NCI-H526 (cell line): ENCODE measurements at regions not wholly inside any gene's neighbourhood (a gene's known extent, or its start where the extent isn't known, plus 50 kb on each side); places are given as distances from the start of the nearest gene placed in this dataset.

ENCODE experiments used
- DNase-seq, 2 experiments: peaks; one replicate each; lab custom pipeline; 2025; lab: John Stamatoyannopoulos, UW

GRCh38 chr21:39082656-39083376 lies 100.4 kb downstream of the PSMG1 start:
- peak; percentile 42 to 75 for DNase-seq

- DNase-seq, result no peak
Observed at GRCh38 chr21:39080366-39080765, 102.9 kb downstream of the PSMG1 start.

GRCh38 chr21:39079617-39080016 lies 103.6 kb downstream of the PSMG1 start:
- DNase-seq, result no peak

DNA sequence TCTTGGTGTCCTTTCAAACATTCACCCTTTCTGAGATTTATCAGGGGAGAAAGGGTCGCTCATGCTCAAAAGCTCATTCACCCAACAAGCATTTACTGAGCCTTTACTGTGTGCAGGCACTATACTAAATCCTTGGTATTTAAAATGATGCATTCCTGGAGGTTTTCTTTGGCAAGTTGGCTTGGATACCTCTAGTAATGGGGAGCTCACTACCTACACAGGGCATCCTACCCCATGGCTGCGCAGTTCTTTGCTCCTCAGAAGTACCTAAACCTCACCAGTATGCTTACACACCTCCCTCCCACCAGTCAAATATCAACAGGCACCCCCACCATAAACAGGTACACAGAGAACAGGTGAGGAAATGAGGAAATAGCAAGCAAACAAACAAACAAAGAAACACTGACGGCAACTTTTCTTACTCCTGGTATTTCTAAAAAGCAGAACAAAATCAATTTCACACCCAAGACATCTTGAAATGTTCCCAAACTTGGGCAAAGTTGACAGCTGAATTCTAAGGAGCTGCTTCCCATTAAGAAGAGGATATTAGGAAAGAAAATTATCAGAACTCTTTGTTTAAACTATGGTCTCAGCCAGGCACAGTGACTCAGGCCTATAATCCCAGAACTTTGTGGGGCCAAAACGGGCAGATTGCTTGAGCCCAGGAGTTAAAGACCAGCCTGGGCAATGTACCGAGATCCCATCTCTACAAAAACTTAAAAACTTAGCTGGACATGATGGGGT lies 104.8 kb downstream of the PSMG1 start:
- DNase-seq, result no peak

GRCh38 chr21:39077876-39078275 lies 105.4 kb downstream of the PSMG1 start:
- no peak for DNase-seq

- no peak for DNase-seq
Observed at GRCh38 chr21:39074508-39074907, 108.7 kb downstream of the PSMG1 start.

GRCh38 chr21:39073717-39074116 lies 109.5 kb downstream of the PSMG1 start:
- no peak for DNase-seq

GRCh38 chr21:39073063-39073462 lies 110.2 kb downstream of the PSMG1 start:
- DNase-seq, result no peak

DNA sequence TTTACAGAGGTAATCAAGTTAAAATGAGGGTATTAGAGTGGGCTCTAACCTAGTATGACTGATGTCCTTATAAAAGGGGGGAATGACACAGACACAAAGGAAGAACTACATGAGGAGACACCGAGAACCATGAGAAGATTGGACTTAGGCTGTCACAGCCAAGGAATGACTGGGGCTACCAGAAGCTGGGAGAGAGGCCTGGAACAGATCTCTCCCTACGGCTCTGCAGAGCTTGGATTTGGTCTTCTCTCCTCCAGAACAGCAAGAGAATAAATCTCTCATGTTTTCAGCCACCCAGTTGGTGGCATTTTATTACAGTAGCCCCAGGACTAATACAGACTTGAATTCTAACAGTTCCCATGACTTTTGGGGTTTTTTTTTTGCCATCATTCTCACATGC lies 110.8 kb downstream of the PSMG1 start:
- no peak for DNase-seq

GRCh38 chr21:39071623-39072214 lies 111.5 kb downstream of the PSMG1 start:
- DNase-seq, result peak; percentile 67 to 77

- peak in 1 of 2 experiments; percentile 19 for DNase-seq
Observed at GRCh38 chr21:39069856-39070255, 113.4 kb downstream of the PSMG1 start.

- no peak for DNase-seq
Observed at GRCh38 chr21:39066829-39067780, 116.1 kb downstream of the PSMG1 start.

- DNase-seq, result no peak
Observed at GRCh38 chr21:39065917-39066316, 117.3 kb downstream of the PSMG1 start.

- DNase-seq, result no peak
Observed at GRCh38 chr21:39064325-39065012, 118.8 kb downstream of the PSMG1 start.

DNA sequence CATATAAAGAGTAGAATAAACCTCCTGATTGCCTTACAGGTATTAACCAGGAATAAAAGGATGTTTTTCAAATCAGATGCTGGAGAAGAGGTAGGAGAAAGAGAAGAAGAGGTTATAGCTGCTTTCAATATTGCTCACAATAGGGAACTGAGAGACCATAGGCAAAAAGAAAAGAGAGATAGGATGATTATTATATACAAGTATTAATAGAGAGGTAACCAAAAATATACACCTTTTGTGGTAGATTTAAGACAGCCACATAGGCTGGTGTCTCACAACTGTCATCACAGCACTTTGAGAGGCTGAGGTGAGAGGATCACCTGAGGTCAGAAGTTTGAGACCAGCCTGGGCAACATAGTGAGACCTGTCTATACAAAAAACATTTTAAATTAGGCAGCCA lies 119.7 kb downstream of the PSMG1 start:
- DNase-seq, result no peak

- no peak for DNase-seq
Observed at GRCh38 chr21:39062196-39062595, 121.1 kb downstream of the PSMG1 start.

DNA sequence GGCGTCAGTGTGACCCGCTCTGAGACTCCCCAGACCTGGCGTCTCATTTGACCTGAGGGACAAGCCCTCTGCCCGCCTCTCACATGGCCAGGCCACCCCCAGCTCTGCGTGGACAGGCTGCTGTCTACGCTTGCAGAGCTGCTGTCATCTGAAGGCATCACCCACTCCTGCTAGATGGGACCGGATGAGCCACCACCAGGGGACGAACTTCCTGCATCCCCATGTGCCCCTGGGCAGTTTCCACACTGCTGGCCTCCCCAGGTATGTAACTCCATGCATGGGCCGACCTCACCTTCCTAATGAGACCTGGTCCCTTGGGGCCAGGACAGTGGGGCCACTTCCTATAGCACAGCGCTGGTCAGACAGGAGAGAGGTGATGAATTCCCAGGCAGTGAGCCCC lies 121.5 kb downstream of the PSMG1 start:
- no peak for DNase-seq

DNA sequence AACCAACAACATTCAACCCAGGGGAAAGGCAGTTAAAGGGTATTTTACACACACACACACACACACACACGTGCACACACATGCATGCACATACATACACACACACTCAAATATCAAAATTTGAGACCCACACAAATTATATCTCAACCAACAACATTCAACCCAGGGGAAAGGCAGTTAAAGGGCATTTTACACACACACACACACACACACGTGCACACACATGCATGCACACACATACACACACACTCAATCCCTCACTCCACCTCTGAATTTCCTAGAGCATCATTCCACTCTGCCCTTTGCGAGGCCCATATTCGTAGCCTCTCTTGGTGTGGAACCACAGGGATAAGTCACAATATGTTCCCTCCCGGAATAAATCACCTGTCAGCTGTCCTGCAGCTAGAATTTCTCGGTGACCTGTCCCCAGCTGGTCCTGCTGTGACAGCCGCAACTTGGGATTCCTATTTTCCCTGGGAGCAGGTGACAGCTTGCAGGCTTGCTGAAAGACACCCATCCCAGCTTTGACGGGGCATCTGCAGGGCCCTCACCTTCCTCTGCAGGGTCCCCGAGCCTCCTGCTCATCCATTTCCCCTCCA lies 122.7 kb downstream of the PSMG1 start:
- DNase-seq, result no peak

DNA sequence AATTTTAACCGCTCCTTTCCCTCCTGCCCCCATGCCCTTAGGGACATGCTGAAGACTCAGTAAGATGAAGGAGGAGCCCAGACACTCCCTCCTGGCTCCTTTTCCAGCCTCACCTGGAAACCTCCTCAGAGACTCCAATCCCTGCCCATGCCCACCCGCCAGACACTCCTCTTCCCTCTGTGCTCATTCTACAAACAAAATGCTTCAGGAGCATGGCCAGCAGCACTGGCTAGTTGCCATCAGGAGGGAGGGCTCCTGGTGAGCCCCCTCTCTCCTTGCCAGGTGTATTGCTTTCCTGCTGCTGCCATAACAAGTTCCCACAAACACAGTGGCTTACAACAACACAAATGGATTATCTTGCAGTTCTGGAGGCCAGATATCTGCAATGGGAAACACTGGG lies 126.1 kb downstream of the PSMG1 start:
- DNase-seq, result no peak

GRCh38 chr21:39056636-39057035 lies 126.6 kb downstream of the PSMG1 start:
- DNase-seq, result no peak

DNA sequence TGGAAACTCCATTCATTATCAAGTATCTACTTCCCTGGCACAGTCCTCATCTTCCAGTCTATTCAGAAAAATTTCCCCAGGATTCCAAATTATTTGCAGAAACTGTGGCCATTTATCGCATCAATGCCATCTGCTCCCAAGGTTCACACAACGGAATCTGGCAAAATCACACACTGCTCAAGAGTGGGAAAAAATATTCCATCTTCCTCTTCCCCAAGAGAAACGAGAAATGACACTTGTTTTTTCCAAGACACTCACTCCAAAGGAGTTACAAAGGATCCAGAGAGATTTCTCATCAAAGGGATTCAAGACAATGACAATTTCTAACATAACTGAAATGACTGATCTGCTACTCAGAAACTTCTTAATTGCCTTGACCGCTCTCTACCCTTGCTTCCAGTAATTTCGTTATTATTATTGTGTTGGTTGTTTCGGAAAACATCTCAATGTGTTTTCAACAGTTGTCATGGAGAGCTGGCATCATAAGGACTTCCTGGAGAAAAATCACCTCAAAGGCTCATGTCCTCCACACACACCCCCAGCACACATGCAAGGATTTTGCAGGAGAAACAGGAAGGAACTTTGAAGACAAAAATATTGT lies 128.0 kb downstream of the PSMG1 start:
- no peak for DNase-seq
